IPS-NIHi7 (cell line): ENCODE measurements at regions not wholly inside any gene's neighbourhood (a gene's known extent, or its start where the extent isn't known, plus 50 kb on each side); places are given as distances from the start of the nearest gene placed in this dataset.
A peak's percentile ranks its signal among the peaks of the same experiment; 100 is the strongest.
"Not testable (repeated sequence)": the region's sequence is repeated elsewhere in the genome, so short reads cannot be mapped to it uniquely, and the experiment has no call there.

ENCODE experiments used
- DNase-seq: peaks from one replicate; pipeline ENCODE4 v3.0.0; 2012; ENCODE audit warnings: mixed read lengths; ENCODE audit errors: extremely low spot score

DNA sequence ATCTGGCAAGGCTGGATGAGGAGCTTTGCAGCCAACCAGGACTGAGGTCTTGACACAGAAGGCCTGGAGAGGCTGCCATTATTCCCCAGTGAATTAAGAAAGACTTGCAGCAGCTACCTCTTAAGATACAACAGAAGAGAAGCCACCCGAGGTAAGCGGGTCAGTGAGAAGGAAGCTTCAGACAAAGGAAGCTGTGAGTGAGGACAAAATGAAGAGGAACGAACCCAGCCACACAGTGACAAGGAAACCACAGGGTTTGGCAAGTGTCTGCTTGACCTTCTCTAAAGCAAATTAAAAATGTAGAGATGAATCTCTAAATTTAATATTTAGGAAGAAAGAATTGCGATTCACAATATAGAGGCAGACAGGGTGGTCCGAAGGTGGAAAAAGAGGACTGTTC lies 281.8 kb upstream of the FRG1 start:
- DNase-seq = not testable (repeated sequence)

DNA sequence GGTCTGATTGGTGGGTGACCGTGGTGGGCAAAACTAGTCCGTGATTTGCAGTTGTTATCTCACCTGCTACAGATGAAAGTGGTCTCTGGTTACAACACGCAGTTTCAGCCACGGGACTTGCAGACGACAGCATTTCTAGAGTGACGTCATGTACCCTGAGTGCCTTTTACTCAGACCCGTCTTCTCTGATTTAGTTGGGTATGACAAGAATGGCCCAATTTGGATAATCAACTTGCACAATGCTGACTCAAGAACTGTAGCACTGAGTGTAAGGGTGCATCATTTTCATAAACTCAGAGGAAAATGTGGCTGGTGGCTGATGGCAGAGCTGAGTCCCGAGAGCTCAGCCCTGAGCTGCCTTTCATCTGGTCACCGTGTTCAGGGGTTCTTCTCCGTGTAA lies 281.4 kb upstream of the FRG1 start:
- no peak for DNase-seq

GRCh38 chr4:189660722-189661360 lies 279.8 kb upstream of the FRG1 start:
- DNase-seq = peak; percentile 10

GRCh38 chr4:189664693-189665250 lies 275.9 kb upstream of the FRG1 start:
- no peak for DNase-seq

- not testable (repeated sequence) for DNase-seq
These were observed 274.9 kb upstream of the FRG1 start for GRCh38 chr4:189665712-189666305.

- not testable (repeated sequence) for DNase-seq
These were observed 273.3 kb upstream of the FRG1 start for GRCh38 chr4:189667386-189667785.

GRCh38 chr4:189697675-189698245 lies 242.9 kb upstream of the FRG1 start:
- DNase-seq = not testable (repeated sequence)

- not testable (repeated sequence) for DNase-seq
These were observed 237.7 kb upstream of the FRG1 start for GRCh38 chr4:189703000-189703399.

GRCh38 chr4:189706821-189707220 lies 233.9 kb upstream of the FRG1 start:
- not testable (repeated sequence) for DNase-seq

GRCh38 chr4:189707227-189707626 lies 233.4 kb upstream of the FRG1 start:
- DNase-seq = not testable (repeated sequence)

DNA sequence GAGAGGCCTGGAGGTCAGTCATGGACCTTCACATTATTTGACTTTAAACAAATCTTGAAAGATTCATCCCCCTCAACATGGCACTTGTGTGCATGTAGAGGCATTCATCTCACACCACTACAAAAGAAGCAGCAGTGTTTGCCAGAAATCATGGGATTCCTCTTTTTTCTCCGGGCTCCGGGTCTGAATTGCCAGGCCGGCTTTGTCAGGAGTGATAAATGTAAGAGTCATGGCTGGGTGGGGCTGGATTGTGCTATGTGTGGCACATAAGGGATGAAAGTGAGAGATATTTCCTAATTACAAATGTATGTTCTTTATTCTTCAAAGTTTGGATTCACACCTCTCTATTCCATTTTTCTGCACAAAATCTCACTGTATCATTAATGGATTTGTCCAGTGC lies 228.7 kb upstream of the FRG1 start:
- not testable (repeated sequence) for DNase-seq

GRCh38 chr4:189721016-189721993 lies 219.4 kb upstream of the FRG1 start:
- DNase-seq = not testable (repeated sequence)

- not testable (repeated sequence) for DNase-seq
These were observed 218.2 kb upstream of the FRG1 start for GRCh38 chr4:189722324-189723003.

GRCh38 chr4:189727982-189728638 lies 212.6 kb upstream of the FRG1 start:
- DNase-seq = not testable (repeated sequence)

DNA sequence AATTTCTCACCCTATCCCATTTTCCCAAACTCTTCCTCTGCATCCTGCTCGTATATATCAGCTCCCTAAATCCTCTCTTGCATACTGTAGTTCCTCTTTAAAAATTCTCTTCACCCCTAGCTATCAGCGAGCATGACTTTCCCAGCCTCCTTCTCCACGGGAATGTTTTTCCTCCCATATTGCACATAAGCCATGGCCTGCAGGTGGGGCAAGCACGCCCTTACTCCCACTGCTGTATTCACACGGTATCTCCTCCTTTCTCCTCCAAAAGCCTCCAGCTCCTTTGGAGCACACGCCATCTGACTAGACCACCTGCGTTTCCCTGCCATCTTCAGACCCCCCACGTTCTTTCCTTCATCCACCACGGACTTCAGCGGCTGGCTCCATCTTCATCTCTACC lies 208.7 kb upstream of the FRG1 start:
- DNase-seq = peak; percentile 19

DNA sequence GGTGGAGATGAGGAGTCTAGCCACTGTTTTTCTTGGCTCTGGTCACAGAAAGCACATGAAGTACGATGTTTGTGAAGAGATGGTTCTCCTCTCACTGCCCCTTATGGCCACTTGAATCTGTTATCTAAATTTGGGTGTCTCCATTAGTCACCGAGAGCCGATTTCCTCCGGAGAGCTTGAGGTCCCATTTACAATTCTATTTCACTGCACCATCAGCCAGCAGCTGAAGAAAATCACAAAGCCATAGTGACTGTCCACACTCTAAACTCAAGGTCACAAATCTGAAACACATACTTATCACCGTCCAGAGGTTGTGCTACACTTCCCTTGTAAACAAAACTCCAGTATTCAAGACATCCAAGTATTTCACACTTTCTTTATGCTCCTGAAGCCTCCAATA lies 207.2 kb upstream of the FRG1 start:
- DNase-seq = not testable (repeated sequence)

- not testable (repeated sequence) for DNase-seq
These were observed 205.9 kb upstream of the FRG1 start for GRCh38 chr4:189734648-189735267.

- DNase-seq = not testable (repeated sequence)
These were observed 204.0 kb upstream of the FRG1 start for GRCh38 chr4:189736656-189737055.

- DNase-seq = not testable (repeated sequence)
These were observed 200.6 kb upstream of the FRG1 start for GRCh38 chr4:189740118-189740517.

DNA sequence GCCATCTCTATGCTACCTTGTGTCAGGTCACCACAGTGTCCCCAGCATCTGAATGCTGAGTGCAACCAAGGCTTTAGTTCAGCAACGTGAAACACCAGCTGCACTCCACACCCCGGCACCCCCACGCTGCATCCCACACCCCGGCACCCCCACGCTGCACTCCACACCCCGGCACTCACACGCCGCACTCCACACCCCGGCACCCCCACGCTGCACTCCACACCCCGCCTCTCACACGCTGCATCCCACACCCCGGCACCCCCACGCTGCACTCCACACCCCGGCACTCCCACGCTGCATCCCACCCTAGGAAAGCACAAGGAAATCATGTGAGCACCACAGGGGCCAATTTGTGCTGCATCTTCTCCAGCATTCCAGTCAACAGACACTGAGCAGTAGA lies 199.8 kb upstream of the FRG1 start:
- DNase-seq = no peak
